T-helper 2 cell treated with Interferon-gamma antibody and Interleukin-4, amounts not matched to agents 100 ng/mL and 5 ng/mL, for 36 hours (primary cell): ENCODE measurements at regions not wholly inside any gene's neighbourhood (a gene's known extent, or its start where the extent isn't known, plus 50 kb on each side); places are given as distances from the start of the nearest gene placed in this dataset.
"Not testable (repeated sequence)": the region's sequence is repeated elsewhere in the genome, so short reads cannot be mapped to it uniquely, and the experiment has no call there.

Source experiments
- intact Hi-C: fragments of 100-400 bp; cut with micrococcal nuclease; formaldehyde crosslinking; loops from one replicate; pipeline ENCODE4 v1.15.1; 2023

DNA sequence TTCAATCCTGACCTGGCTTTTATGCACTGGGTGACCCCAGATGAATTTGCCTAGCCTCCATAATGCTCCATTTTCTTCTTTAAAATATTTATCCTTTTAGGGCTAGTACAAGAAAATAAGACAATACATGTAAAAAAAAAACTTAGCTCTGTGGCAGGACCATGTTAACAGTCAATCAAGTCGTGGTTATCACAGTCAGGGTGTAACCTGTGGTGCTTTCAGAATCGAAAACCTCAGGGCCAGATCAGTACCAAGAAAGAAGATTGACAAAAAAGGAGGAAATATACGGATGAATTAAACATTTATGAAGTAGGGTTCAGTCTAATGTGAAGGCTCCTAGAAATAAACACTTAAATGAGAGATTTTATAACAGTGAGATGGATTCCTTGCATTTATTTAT lies 347.2 kb upstream of the MAF start:
- intact Hi-C loops, result no loop called here

DNA sequence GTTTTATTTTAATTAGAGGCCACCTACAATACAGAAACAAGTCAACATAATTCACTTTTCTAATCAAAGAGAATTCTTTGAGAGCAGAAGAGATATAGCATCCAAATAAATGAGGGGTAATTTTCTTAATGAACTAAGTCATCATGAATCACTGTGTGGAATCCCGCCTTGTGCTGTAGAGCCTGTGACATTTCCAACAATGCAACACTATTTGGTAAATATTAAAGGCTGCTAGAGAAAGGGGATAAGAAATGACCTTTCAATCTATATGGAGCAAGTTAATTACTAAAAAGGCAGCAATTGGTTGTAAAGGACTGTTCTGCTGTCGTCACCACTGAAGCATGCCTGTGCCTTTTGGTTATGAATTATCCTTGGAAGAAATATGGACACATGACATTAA lies 345.7 kb upstream of the MAF start:
- intact Hi-C loops, result no loop called here

DNA sequence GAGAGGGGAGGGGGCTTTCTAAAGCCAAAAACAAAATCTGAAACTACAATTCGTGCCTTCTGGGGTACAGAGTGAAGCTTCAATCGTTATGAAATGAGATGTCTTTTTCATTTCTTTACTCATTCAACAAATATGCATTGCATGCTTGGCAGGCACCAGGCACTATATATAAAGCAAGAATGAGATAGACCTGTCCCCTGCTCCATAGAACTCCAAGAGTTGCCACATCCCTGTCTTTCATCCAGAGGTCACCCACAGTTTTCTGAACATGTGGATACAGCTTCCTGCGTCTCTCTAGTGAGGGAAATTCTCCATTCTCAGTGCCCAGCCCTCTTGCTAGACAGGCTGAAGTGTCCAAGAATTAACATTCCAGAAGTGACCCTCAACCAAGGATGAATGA lies 343.2 kb upstream of the MAF start:
- intact Hi-C loops, result no loop called here

DNA sequence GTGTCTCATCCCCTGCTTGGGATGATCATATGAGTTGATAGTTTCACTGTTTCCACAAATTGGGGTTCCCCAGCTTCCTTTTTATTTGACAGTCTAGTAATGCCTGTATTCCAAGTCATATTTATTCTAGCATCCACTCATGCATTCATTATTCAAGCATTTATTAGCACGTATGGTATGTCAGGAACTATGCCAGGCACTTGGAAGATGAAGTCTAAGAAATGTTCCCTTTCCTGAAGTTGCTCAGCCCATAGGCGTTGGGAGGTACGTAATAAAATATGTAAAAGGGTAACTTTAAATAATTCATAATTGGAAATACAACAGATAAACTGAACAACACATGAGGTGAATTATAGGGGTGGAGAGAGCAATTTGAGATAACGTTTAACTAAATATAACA lies 338.0 kb upstream of the MAF start:
- intact Hi-C loops, result no loop called here

DNA sequence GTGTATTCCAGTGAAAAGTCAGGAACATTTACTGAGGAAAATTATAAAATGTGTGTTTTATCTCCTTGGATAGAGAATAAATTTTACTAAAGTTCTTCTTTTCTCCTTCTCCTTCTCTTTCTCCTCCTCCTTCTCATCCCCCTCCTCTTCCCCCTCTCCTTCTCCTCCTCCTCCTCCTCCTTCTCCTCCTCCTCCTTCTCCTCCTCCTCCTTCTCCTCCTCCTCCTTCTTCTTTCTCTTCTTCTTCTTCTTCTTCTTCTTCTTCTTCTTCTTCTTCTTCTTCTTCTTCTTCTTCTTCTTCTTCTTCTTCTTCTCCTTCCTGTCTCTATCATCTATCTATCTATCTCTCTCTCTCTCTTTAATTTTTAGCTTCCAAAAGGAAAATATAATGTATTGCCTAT lies 337.1 kb upstream of the MAF start:
- intact Hi-C loops, result not testable (repeated sequence)

GRCh38 chr16:79933603-79934002 lies 333.1 kb upstream of the MAF start:
- intact Hi-C loops, result no loop called here

GRCh38 chr16:79932572-79932971 lies 332.0 kb upstream of the MAF start:
- intact Hi-C loops, result no loop called here

- intact Hi-C loops, result no loop called here
Measured at GRCh38 chr16:79931721-79932120, 331.2 kb upstream of the MAF start.

GRCh38 chr16:79929260-79929965 lies 328.9 kb upstream of the MAF start:
- intact Hi-C loops, result no loop called here

DNA sequence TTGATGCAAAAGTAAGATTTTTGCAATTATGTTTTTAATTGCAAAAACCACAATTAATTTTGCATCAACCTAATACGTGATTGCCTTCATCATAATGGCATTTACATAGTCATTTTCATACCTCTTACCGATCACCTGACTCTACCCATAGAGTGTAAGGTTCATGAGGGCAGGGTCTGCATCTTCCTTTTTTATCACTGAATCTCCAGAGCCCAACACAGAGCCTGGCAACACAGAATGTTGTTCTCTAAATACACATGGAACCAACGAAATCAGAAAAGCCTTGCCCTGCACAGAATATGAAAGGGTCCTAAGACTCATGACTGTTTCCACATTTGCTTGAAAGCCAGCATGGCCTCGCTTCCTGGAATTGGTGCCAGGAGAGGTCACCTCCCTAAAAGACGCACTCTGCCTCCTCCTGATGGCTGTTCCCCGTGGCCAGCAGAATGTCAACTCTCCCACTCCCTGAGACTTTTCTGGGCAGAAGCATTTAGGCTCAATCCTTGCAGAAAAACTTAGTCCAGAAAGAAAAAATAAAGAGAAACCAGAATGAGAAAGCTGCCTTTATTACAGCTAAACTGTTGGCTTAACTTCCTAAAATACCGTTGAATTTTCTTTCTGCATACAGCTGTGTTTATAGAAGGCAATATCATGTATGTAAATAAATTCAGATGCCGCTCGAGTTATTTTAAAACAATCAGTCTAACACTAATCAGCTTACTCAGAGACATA lies 327.8 kb upstream of the MAF start:
- intact Hi-C loops, result no loop called here

DNA sequence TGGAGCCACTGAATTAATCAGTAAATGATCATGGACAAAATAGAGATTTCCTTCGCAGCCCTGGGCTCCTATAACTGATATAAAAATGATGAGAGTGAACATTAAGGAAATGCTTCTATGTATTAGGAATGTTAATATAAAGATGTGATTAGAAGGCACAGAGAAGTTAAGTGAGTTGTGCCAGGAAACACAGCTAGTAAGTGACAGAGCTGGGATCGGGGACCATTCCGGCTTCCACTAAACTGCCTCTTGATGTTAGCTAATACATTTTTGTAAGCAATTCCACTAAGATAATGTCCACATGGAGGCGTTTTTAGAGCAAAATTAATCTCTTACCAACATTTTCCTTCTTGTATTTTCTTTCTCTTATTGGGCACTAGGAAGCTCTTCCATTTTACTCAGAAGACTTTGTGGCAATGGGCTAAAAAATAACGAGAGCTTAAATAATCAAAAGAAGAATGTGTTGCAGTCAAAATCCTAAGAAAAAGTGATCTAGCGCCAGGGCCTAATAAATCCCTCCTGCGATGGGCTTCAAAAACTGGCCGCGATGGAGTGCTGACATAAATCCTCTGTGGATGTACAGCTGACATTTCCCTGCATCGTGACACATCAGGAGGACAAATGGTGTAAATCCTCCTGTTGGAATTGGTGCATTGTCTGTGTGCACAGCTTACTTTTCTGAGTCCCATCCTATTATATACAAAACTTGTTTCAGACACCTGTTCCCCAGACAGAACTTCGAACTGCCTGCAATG lies 326.1 kb upstream of the MAF start:
- intact Hi-C loops, result no loop called here

DNA sequence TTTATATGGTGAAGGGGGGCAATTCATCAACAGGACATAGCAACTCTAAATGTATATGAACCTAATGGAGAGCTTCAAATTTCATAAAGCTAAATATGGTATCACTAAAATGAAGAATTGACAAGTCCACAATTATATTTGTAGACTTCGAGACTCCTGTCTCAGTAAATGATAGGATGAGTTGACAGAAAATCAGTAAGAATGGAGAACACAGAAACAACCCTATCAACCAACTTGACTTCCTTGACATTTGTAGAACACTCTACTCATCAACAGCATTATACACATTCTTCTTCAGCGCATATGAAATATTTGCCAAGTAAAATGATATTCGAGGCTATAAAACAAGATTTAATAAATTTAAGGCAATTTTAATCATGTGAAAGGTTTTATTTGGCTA lies 322.9 kb upstream of the MAF start:
- intact Hi-C loops, result no loop called here

- intact Hi-C loops, result no loop called here
Measured at GRCh38 chr16:79920685-79921084, 320.1 kb upstream of the MAF start.

GRCh38 chr16:79918916-79919315 lies 318.4 kb upstream of the MAF start:
- intact Hi-C loops, result no loop called here

DNA sequence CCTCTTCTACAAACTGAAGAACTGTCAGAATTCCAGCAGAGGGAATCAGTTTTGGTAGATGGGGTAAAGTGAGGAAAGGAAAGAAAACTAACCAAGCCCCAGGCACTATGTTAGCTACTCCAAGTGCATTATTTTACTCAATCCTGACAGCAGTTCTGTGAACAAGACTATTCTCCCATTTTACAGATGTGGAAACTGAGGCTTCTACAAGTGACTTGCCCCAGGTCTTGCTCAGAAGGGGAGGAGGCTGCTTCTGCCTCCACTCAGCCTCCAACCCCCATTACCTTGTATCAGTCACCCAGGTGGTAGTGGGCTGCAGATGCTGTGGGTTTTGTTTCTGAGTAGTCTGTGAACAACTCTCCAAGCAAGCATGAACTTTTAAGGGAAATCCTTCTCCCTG lies 315.2 kb upstream of the MAF start:
- intact Hi-C loops, result no loop called here

- intact Hi-C loops, result no loop called here
Measured at GRCh38 chr16:79914961-79915720, 314.6 kb upstream of the MAF start.

DNA sequence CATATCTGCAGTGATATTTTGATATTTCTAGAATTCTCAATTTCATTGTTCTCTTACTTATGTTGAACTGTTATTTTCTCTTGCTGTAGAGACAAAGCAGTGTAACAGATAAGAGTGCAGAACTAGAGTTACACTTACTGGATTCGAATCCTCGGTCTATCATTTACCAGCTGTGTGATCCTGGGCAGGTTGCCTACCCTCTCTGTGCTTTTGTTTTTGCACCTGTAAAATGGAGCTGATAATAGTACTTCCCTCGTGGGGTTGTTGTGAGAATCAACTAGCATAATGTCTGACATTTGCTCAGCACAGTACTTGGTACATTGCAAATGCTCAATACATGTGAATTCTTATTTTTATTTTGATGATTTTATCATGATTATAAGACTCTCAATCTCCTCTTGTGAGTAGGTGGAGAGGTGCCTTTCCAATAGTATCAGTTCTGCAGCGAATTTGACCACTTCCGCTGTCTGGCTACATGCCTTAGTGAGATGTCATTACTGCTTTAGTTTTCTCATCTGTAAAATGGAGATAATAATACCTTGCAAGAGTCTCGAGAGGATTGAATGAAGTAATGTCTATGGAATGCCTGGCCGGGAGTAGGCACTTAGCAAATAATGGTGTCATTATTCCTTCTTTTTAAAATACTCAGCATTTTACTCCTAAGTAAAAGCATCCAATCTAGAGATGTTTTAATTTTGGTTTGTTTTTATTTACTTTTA lies 312.2 kb upstream of the MAF start:
- intact Hi-C loops, result no loop called here

DNA sequence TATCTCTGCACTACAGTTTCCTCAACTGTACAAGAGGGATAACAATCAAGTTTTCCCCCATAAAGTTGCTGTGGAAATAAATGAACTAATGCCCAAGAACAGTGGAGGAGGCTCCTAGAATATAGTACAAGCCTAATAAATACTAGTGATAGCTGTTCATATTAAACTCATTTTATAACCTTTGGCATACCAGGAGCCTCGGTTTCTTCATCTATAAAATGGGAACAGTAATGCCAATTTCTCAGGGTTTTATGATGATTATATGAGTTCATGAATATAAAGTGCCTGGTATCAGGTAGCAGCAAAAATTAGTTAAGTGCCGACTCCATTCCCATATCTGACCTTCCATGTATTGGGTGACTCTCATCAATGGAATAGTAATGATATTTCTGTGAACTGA lies 311.1 kb upstream of the MAF start:
- intact Hi-C loops, result no loop called here

GRCh38 chr16:79909571-79909970 lies 309.0 kb upstream of the MAF start:
- intact Hi-C loops, result no loop called here

DNA sequence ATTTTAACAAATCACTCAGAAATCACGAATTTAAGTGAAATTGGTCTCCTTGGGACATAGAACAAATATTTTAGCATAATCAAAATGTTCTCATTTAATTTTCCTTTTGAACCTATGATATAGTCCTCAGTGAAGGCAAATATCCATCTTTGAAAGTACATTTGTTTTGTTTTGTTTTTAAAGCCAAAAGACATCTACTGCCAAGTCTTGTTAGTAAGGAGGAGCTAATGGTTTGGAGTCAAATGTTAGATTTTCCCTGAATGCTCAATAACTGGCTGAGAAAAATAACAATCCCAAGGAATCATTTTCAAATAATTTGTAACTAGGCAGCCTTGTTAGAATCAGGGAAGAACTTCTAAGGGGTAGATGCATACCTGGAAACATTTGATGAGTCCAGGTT lies 302.9 kb upstream of the MAF start:
- intact Hi-C loops, result no loop called here

- intact Hi-C loops, result no loop called here
Measured at GRCh38 chr16:79902351-79902750, 301.8 kb upstream of the MAF start.
